NCI-H774 (cell line): ENCODE measurements at regions not wholly inside any gene's neighbourhood (a gene's known extent, or its start where the extent isn't known, plus 50 kb on each side); places are given as distances from the start of the nearest gene placed in this dataset.
"Not testable (repeated sequence)": the region's sequence is repeated elsewhere in the genome, so short reads cannot be mapped to it uniquely, and the experiment has no call there.

Source experiments
- DNase-seq: peaks from one replicate; lab custom pipeline; 2025; lab: John Stamatoyannopoulos, UW

DNA sequence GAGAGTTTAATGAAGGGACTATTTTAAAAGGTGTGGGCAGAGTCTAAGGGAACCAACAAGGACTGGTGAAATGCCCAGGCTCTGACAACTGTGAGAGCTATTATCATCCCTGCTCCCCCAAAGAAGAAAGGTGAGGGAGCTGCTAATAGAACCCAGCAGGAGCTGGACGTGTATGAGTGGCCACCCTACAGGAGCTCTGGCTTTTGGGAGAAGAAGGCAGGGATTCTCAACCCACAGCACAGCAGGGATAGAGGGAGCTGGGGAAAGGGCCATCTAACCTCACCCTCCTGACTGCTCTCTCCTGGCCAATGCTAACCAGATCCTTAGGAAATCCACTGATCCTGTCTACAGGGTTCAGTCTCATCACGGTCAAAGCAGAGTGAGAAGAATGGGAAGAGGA lies 57.1 kb downstream of the GRIN2B start:
- DNase-seq = no peak

DNA sequence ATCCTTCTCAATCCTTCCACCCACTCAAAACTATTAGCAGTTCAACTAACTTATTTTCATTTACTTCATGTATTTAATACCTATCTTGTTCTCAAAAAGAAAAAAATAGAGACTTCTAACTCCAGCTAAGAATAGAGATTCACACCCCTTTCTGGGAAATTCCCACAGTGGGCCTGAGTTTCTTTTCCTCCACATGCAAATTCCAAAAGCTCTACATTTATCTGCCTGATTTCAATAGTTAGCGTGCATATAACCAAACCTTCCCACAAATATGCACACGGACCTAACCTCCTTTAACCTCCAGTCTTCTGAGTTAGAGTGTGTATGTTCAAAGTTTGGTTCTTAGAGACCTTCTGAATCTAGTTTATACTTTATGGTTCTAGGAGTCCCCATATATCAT lies 62.5 kb downstream of the GRIN2B start:
- DNase-seq = no peak

DNA sequence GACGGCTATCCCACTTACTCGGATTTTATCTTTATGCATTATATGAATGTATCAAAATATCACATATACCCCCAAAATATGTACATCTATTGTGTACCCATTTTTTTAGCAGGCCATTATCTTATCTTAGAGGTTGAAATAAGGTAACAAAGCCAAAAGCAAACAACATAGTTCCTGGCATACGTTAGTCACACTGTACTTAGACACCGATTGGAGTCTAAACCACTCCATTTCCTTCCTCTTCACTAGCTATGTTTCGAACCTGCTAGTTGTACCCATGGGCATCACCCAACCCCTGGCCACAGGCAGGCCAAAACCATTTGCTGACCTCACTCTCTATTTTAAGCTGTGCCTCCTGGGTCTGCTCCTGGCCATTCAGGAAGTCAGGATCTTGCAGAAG lies 66.3 kb downstream of the GRIN2B start:
- no peak for DNase-seq

DNA sequence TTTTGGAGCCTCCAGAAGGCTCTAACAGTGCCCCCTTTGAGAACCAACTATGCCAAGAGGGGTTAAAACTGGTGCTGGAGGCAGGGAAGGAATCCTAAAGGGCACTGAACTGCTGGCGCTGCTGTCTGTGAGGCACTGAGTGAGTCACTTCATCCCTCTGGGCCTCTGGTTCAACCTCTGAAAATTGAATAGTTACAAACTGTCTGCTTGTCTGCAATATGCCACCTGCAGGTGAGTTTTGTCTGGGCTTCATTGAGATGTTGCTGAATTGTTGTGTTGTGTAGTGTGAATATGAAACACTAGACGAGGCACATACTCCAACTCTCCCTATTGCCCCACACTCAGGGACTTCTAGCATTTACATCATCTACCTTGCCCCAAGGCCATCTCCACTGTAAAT lies 68.0 kb downstream of the GRIN2B start:
- no peak for DNase-seq

DNA sequence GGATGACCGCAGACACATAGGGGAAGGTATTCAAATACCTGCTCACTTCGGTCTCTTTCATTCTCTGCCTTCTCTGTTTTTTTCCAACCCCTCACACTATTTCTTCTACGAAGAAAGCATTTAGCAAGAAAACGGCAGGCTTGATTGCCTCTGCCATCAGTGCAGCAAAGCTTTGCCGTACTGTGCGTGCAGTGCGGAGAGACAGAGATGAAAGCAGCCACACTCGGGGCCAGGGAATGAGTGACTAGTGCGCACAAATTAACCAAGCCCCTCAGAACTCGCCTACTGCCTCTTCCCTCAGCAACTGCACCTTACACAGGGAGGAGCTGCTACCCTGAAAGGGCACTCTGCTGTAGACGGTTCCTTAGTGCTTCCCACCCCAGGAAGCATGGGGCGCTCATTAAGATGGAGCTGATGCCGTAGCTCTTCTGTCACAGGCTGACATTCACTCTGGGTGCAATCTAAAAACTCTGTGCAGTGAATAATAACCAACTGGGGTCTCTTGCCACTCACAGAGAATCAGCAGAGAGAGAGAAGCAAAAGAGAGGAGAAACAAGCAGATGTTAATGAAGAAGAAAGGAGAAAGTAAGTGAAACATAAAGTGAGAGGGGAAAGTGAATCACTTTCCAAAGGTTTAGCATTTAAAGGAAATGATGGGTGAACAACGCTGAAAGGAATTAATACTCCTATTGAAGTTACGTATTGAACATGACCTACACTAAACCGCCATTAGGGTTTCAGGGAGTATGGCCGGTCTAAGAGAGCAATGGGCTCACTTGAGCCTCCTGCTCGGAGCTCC lies 69.4 kb downstream of the GRIN2B start:
- no peak for DNase-seq

DNA sequence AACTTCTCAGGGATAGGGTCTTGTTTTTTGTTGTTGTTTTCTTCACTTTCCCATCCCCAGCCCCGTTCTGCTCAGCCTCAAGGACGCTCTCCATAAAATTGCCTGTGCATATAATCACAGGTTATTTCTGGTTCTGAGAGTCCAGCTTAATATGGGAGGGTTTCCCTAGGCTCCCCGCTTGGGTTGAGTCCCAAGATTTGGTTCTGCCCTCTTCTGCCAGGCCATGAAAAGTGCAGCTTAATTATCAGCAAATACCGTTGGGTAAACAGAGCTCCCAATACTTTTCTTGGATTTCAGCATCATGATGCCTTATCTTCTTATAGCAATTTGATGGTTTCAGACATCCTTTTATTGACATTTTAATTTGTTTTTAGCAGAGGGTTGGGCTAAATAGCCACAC lies 75.6 kb downstream of the GRIN2B start:
- no peak for DNase-seq

DNA sequence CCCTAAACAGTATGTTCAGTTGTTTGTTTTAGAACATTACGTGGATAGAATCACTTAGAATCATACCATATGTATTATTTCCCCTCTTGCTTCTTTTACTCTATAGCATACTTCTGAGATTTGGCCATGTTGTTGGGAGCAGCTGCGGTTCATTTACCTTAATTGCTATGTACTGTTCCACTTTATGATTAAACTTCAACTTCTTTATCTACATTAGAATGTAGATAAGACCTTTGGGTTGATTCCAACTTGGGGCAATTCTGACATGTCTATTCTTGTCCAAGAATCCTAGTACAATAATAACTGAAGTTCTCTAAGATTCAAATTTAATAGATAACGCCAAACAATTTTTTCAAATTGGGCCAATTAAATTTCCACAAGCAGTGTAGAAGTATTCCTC lies 80.7 kb downstream of the GRIN2B start:
- DNase-seq = no peak

DNA sequence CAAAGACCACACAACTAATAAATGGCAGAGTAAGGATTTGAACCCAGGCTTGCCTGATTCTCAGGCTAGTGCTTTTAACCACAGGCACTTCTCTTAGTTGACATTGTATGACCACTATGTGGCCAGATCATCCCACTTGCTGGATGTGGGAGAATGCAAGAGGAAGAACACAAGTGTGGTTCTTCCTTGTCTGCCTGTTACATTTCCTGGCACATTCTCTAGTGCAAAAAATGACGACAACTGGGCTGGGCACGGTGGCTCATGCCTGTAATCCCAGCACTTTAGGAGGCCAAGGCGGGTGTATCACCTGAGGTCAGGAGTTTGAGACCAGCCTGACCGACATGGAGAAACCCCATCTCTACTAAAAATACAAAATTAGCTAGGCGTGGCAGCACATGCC lies 83.0 kb downstream of the GRIN2B start:
- DNase-seq = not testable (repeated sequence)

DNA sequence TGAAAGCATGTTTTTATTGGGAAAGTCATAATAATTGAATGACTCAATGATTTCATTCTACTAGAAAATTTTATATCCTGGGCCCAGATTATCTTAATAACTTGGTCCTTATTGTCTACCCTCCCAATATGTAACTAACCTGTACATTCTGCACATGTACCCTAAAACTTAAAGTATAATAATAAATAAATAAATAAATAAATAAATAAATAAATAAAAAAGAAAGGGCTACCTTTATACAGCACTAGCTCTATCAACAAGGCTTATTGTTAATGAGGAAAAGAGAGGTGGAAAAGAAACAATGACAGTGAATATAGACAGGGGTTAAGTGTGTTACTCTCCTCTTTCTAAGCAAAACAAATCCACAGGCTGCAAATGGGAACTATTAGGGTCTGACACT lies 83.6 kb downstream of the GRIN2B start:
- no peak for DNase-seq

DNA sequence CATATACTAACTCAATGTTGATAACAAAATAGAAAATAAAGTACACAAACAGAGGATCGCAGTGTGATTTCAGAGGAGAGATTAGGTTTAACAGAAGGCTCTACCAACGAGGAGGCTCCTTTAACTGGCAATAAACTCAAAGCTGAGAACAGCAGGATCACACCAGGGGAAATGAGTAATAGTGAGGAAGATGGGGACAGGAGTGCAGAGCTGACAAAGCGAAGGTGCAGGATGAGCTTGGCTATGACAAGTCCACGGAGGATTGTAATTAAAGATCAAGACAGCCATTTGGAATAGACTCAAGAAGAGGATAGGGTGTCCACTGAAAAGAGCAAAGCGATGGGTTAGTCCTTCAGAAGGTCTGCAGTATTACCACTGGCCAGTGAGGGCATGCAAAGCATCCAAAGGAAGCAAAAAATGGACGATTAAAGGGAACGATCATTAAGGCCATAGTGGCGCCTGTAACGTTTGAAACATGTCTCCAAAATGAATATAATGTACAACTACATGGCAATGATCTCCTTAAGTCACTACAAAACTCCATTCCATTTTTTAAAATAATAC lies 85.3 kb downstream of the GRIN2B start:
- no peak for DNase-seq

DNA sequence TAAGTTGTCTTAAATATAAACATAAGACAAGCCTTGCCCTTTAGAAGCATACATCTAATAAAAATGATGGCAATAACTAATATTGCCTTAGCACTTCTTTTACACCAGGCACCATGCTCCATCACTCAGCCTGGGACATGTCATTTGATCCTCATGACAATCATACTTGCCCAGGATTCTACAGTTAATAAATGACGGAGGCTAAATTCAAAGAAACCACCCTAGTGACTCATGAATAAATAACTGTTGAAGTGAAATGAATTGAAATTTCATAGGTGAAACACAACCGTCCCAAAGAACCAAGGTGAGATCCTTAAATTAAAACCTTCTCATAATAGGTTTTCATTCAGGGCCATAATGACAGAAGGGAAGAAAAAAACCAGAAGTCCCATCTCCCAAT lies 89.5 kb downstream of the GRIN2B start:
- DNase-seq = no peak

DNA sequence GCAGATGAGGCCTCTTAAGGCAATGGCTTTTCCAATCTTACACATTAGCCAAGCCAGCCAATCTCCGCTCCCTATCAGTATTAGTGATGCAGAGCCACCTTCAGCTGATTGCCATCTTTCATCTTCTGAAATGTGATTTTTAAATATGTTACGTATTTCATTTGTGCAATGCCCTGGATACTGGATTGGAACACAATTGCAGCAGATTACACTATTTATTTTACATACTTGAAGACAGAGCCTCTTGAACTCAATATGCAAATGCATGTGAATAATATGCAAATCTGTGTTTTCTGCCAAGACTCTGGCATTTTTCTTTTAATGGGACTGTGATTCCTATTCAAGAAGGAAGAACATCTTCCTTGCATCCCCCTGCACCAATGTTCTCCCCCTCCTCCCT lies 90.5 kb downstream of the GRIN2B start:
- no peak for DNase-seq

DNA sequence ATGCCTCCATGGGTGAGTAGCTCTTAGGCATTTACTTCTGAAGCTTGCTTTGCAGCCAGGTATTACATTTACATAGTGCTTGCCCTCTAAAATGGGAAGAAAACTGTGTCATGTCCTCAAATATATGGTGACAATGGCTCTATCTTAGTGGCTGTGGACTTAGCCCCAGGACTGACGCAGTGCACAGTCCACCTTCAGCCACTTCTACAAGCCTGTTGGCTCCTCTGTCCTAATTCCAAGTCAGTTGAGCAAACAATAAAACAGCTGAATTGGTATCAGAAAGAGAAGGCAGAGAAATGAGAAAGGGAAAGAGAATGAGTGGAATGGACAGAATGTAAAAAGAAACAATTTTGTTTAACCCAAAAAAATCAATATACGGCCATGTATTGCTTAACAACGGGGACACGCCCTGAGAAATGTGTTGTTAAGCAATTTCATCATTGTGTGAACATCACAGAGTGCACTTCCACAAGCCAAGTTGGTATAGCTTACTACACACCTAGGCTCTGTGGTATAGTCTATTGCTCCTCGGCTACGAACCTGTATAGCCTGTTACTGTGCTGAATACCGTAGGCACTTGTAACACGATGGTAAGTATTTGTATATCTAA lies 93.5 kb downstream of the GRIN2B start:
- no peak for DNase-seq

DNA sequence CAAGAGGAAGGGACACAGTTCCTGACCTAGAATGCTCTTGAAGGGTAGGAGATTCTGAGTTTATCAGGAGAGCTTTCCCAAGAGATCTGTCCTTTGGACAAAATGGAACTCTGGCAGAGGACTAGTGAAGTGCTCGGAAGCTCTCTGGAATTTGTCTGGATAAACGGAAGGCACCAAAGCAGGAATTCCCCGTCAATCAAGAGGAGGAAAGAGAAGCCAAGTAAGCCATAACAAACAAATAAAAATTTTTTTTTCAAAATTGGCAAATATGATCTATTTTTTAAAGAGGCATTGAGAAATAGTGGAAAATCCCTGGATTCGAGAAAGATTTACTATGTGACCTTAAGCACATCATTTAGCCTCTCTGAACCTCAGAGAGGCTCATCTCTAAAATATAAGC lies 99.2 kb downstream of the GRIN2B start:
- DNase-seq = no peak

DNA sequence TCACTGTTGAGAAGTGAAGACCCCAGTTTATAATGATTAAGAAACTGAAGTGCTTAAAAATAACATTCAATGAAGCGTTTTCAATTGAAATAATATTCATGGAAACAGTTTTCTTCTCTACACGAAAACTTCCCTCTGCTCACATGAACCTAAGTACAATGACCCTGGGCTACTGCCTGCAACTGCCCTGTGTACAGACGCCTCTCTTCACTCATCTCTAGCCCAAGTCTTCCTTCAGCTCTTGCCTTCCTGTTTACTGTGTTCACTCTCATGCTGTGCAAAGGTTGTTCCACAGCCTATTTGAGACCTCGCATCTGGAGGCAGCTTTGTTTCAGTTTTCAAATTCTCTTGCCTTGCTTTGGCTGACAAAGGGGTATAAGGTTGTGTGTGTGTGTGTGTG lies 100.8 kb downstream of the GRIN2B start:
- no peak for DNase-seq

DNA sequence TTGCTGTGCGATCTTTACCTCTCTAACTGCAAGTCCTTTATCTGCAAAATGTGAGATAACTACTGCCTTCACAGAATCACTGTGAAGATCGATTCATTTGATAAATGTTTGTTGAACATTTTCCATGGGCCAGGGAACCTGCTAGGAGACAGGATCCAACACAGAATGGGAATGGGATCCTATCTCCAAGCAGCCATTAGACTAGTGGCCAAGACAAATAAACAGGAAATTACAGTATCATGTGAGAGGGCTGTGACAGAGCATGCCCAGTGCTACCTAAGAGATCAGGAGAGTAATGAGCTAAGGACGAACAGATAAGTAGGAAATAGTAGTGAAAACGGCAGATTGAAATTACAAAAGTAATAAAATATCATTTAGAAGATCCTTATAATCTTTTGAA lies 105.7 kb downstream of the GRIN2B start:
- no peak for DNase-seq

DNA sequence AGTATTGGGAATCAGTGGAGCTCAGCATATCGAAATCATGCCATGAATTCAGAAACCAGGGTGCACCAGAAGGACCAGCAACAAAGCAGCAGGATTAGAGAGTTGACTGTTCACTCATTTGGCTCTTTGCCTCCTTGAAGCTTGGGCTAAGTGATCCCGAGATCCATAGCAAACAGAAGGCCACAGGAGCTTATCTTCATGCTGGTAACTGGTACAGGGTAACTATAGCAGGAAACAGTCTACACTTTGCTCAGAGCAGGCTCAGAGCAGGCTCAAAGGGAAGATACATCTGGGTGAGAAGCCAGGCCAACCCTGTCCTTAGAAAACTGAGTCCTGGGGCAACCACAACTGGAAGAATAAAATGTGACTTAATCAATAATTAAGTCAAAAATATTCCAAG lies 111.1 kb downstream of the GRIN2B start:
- DNase-seq = no peak

DNA sequence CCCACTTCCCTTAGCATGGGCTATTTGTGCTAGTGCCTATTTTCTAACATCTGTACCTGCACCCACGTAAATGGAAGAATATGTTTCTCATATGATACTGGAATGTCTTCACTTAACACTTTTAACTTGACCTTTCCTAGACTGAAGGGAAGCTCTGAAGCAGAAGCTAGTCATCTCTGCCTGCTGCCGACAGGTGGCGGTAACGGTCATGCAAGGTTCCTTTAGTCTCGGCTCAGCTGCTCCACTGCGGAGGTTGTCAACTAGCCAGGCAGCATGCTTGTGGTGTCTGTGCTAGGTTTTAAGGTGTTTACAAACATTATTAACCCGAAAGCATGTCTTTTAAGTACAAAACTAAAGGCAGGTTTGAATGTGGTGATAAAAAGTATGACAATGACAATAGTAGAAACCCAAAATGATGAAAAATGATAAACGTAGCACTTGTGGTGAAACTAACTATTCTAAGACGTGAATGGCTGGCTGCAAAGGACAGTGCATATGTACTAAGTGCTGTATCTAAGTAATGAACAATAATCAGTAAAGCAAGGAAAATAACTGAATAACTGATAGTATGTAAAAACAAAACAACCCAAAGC lies 117.2 kb downstream of the GRIN2B start:
- peak; percentile 36 for DNase-seq

DNA sequence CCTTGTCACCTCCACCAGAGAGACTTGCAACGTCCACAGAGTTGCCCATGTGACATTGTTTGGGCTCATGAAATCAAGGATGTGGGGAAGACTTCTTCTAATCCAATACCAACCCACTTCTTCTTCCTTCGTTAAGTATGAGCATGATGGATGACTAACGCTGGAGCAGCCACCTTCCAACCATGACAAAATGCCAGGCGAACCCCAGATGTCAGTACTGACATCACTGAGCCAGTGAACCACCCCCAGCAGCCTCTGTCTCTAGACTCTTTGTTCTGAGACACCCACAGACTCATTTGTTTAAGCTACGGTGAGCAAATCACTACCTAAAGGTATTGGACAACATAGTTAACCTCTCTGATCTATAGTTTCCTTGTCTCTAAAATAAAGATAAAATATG lies 123.7 kb downstream of the GRIN2B start:
- no peak for DNase-seq

DNA sequence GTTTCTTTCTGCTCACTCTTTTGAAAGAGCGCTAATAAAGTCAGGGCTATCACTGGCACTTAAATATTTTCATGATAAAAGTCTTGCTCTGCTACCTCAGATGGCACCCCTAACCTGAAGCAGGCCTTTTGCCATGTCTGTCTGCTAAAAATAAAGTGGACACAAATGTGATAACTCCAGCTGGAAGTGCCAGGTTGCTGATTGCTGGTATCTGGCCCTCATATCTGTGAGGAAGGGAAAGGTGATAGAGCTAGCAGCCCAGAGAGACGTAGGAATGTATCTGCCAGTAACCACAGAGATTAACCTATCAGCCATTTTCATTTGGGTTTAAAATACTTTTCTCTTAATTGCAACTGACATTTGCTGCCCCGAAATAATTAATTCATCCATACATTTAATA lies 127.9 kb downstream of the GRIN2B start:
- DNase-seq = no peak

DNA sequence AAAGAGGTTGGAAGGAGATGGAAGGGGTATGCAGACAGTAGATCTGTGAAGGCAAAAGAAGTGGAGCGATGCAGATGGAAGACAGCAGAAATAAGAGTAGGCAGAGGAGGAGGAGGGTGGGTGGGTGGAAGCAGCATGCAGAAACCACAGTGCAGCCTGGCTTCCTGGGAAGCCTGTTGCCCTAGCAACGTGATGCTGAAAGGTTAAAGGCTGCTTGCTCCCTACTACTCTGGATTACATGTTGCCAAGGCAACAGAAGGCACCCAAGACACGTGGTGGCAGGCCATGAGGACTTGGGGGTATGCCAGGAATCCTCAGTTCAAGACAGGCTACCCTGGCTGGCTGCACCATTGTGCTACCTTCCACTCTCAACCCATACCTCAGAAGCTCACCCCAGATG lies 129.6 kb downstream of the GRIN2B start:
- no peak for DNase-seq

DNA sequence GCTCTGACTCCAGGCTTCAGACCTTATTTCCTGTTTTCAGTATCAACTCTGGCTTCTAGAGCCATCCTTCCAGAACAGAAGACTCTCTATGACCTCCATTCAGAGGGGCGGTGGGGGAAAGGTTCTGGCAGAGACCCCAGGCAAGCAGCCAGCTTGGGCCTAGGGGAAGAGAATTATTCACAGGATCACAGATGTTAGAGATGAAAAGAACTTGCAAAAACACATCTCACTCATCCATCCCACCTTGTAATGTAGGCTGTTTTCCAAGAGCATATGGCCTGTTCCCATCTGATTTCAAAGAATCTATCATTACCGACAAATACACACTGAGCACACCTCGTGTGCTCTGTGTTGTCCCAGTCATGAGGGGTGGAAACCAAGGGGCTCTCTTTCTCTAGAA lies 131.9 kb downstream of the GRIN2B start:
- no peak for DNase-seq

DNA sequence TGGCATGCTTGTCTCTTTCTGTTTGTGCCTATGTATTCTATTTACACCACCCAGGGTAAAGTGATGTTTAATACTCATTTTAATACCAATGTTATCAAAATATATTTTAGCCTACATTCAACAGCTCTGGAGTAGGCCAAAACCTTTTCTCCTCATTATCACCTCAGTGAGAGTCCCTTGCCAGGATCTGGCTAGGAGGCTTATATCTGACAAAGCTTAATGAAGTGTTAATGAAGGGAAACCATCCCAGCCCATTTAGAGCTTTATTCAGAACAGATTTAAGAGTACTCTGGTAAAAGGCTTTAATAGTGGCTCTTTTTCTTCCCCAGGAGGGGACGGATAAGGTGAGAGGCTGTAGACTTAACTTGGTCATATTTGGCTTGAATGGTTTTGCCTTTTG lies 137.6 kb downstream of the GRIN2B start:
- no peak for DNase-seq
